ENCODE measurements at regions not wholly inside any gene's neighbourhood (a gene's known extent, or its start where the extent isn't known, plus 50 kb on each side); places are given as distances from the start of the nearest gene placed in this dataset.

DNA sequence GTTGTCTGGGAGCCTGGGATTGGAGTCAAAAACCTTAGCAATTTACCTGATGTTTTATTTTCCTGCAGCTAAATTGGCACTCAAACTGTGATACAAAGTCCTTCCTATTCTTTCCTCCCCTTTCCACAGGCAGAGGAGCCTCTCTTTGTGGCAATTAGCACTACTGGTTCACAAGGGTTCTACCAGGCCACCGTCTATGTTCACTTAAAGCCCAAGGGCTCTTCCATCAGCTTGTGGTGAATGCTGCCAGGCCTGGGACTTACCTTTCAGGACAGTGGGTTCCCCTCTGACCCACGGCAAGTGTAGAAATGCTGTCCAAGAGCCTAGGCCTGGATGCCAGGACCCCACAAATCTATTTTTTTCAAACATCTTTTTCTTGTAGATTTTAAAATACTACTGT is 251.9 kb upstream of the B3GALT2 start:
- TF ChIP-seq CTCF (conservative IDR thresholded peaks at IDR 0.05) (no peak), EZH2 (IDR thresholded peaks at IDR 0.05; ENCODE audit: low read depth) (no peak)

Data from PC-9 (cell line).